GM12874 (cell line): ENCODE measurements at regions not wholly inside any gene's neighbourhood (a gene's known extent, or its start where the extent isn't known, plus 50 kb on each side); places are given as distances from the start of the nearest gene placed in this dataset.

Source experiments
- CTCF ChIP-seq: IDR thresholded peaks from 2 replicates; pipeline ENCODE4 v1.5.1; 2011; ENCODE audit warnings: low read depth, mild to moderate bottlenecking, control low read depth, low read length, moderate library complexity; ENCODE audit not compliant: insufficient read depth

GRCh38 chr6:138659998-138660397 lies 113.6 kb upstream of the CCDC28A start:
- no peak for TF ChIP-seq CTCF

GRCh38 chr6:138662471-138662870 lies 111.1 kb upstream of the CCDC28A start:
- TF ChIP-seq CTCF, result no peak

- TF ChIP-seq CTCF, result no peak
These were observed 109.7 kb upstream of the CCDC28A start for GRCh38 chr6:138663892-138664291.

GRCh38 chr6:138664745-138665144 lies 108.8 kb upstream of the CCDC28A start:
- no peak for TF ChIP-seq CTCF

- TF ChIP-seq CTCF, result no peak
These were observed 106.9 kb upstream of the CCDC28A start for GRCh38 chr6:138666636-138667035.

GRCh38 chr6:138667408-138667807 lies 106.2 kb upstream of the CCDC28A start:
- no peak for TF ChIP-seq CTCF

- TF ChIP-seq CTCF, result no peak
These were observed 102.2 kb upstream of the CCDC28A start for GRCh38 chr6:138671351-138671750.
